ENCODE measurements at regions not wholly inside any gene's neighbourhood (a gene's known extent, or its start where the extent isn't known, plus 50 kb on each side); places are given as distances from the start of the nearest gene placed in this dataset.

DNA sequence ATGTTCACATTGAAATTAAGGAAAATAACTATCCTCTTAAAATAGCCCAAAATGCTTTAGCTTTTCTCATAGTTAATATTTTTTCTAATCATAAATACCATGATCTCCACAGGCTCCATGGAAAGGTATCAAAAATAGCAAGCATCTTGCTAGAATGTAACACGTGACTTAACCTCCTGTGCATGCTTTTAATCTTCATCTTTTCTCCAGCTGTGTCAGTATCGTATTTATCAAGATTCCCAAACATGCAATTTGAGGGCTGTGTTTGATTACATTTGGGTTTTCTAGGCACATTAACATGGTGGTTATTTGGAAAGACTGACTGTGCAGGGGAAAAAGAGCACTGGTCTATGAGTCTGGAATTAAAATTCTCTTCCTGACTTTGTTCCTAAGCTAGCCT lies 472.5 kb upstream of the MCTP2 start:
- TF ChIP-seq TAF1 (IDR thresholded peaks at IDR 0.05; ENCODE audit: borderline replicate concordance, insufficient read depth, low read length), result no peak
- TF ChIP-seq REST (IDR thresholded peaks at IDR 0.05; ENCODE audit: insufficient read depth in 1 of 2, low read depth in 2 of 2, low read length in 2 of 2), result no peak
- TF ChIP-seq SIN3A (IDR thresholded peaks at IDR 0.05; ENCODE audit: borderline replicate concordance, insufficient read depth, low read length), result no peak
- TF ChIP-seq FOXP2 (optimal IDR thresholded peaks at IDR 0.05; ENCODE audit: borderline replicate concordance, extremely low read depth, extremely low read length, insufficient read depth), result no peak
- no peak for TF ChIP-seq POLR2AphosphoS5 (IDR thresholded peaks at IDR 0.05; ENCODE audit: low read depth, low read length)

DNA sequence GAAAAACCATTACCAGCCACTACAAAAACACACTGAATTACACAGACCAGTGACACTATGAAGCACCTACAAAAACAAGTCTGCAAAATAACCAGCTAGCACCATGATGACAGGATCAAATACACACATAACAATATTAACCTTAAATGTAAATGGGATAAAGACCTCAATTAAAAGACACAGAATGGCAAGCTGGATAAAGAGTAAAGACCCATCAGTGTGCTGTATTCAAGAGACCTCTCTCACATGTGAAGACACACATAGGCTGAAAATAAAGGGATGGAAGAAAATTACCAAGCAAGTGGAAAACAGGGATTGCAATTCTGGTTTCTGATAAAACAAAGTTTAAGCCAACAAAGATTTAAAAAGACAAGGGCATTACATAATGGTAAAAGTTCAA lies 482.7 kb upstream of the MCTP2 start:
- TF ChIP-seq POLR2AphosphoS5 (IDR thresholded peaks at IDR 0.05; ENCODE audit: low read depth, low read length) (no peak), REST (IDR thresholded peaks at IDR 0.05; ENCODE audit: insufficient read depth in 1 of 2, low read depth in 2 of 2, low read length in 2 of 2) (no peak), FOXP2 (optimal IDR thresholded peaks at IDR 0.05; ENCODE audit: borderline replicate concordance, extremely low read depth, extremely low read length, insufficient read depth) (no peak), SIN3A (IDR thresholded peaks at IDR 0.05; ENCODE audit: borderline replicate concordance, insufficient read depth, low read length) (no peak), TAF1 (IDR thresholded peaks at IDR 0.05; ENCODE audit: borderline replicate concordance, insufficient read depth, low read length) (no peak)

GRCh38 chr15:93730724-93731123 lies 500.6 kb upstream of the MCTP2 start:
- TF ChIP-seq REST (IDR thresholded peaks at IDR 0.05; ENCODE audit: insufficient read depth in 1 of 2, low read depth in 2 of 2, low read length in 2 of 2) (no peak), POLR2AphosphoS5 (IDR thresholded peaks at IDR 0.05; ENCODE audit: low read depth, low read length) (no peak), SIN3A (IDR thresholded peaks at IDR 0.05; ENCODE audit: borderline replicate concordance, insufficient read depth, low read length) (no peak), FOXP2 (optimal IDR thresholded peaks at IDR 0.05; ENCODE audit: borderline replicate concordance, extremely low read depth, extremely low read length, insufficient read depth) (no peak), TAF1 (IDR thresholded peaks at IDR 0.05; ENCODE audit: borderline replicate concordance, insufficient read depth, low read length) (no peak)

DNA sequence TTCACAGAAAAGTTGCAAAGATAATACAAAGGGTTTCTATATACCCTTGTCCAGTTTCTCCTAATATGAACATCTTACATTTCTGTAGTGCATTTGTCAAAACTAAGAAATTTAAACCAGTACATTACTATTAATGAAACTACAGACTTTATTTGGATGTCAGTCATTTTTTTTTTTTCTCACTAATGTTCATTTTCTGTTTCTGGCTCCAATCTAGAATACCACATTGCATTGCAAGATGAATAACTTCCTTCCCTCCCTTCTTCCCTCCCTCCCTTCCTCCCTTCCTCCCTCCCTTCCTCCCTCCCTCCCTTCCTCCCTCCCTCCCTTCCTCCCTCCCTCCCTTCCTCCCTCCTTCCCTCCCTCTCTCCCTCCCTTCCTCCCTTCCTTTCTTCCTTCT lies 509.2 kb upstream of the MCTP2 start:
- no peak for TF ChIP-seq REST (IDR thresholded peaks at IDR 0.05; ENCODE audit: insufficient read depth in 1 of 2, low read depth in 2 of 2, low read length in 2 of 2)
- TF ChIP-seq POLR2AphosphoS5 (IDR thresholded peaks at IDR 0.05; ENCODE audit: low read depth, low read length), result no peak
- no peak for TF ChIP-seq FOXP2 (optimal IDR thresholded peaks at IDR 0.05; ENCODE audit: borderline replicate concordance, extremely low read depth, extremely low read length, insufficient read depth)
- no peak for TF ChIP-seq SIN3A (IDR thresholded peaks at IDR 0.05; ENCODE audit: borderline replicate concordance, insufficient read depth, low read length)
- no peak for TF ChIP-seq TAF1 (IDR thresholded peaks at IDR 0.05; ENCODE audit: borderline replicate concordance, insufficient read depth, low read length)

DNA sequence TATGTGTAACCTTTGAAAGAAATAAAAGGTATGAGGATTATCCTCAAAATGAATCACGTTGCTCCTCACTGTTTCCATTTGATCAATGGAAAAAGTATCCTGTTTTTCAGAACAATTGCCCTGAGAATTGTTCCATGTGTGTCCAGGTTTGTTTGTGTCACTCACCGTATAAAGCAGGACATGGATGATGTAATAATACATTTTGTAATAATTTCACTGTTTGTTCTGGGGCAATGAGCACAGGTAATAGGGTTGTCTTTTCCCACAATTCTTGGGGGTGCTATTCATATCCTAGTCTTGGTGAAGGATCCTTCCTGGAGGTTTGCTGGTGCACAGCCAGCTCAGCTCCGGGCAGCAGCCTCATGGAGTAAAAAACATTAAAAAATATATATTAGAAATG lies 510.8 kb upstream of the MCTP2 start:
- TF ChIP-seq REST (IDR thresholded peaks at IDR 0.05; ENCODE audit: insufficient read depth in 1 of 2, low read depth in 2 of 2, low read length in 2 of 2) (no peak), TAF1 (IDR thresholded peaks at IDR 0.05; ENCODE audit: borderline replicate concordance, insufficient read depth, low read length) (no peak), SIN3A (IDR thresholded peaks at IDR 0.05; ENCODE audit: borderline replicate concordance, insufficient read depth, low read length) (no peak), FOXP2 (optimal IDR thresholded peaks at IDR 0.05; ENCODE audit: borderline replicate concordance, extremely low read depth, extremely low read length, insufficient read depth) (no peak), POLR2AphosphoS5 (IDR thresholded peaks at IDR 0.05; ENCODE audit: low read depth, low read length) (no peak)

All from PFSK-1 (cell line).